ENCODE measurements at regions not wholly inside any gene's neighbourhood (a gene's known extent, or its start where the extent isn't known, plus 50 kb on each side); places are given as distances from the start of the nearest gene placed in this dataset.

DNA sequence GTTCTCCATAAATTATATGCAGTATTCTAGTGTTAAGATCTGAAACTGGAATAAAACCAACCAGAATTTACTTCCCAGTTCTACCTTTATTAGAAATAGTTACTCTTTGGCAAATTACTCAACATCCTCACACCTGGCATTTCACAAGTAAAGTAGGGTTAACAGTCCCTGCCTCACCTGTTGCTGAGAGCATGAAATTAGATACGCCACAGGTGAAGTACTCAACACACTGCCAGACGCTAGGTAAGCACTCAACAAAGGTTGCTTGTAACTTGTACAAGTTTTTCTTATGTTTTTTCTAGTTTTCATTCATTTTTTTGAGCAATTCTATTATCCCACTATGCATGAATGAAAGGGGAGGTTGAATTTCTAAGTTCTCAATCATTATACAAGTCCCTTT is 267.6 kb upstream of the ARHGAP42 start:
- DNase-seq (ENCODE audit: low read depth in 1 of 2, low spot score in 2 of 2), result no peak
- no peak overlapping the region for H2AFZ ChIP-seq (ENCODE audit: low read length)
- no peak overlapping the region for H2BK5ac ChIP-seq (ENCODE audit: low read depth, low read length)
- H3K9ac ChIP-seq (replicated peaks in 1 of 4; ENCODE audit: extremely low read depth in 1 of 4, low read depth in 3 of 4, low read length in 3 of 4), result no peak overlapping the region
- no peak overlapping the region for H3K4ac ChIP-seq (replicated peaks; ENCODE audit: insufficient read length, low read depth, low read length)
- H3K9me3 ChIP-seq (ENCODE audit: insufficient read depth in 2 of 2, low read depth in 1 of 2, low read length in 1 of 2), result peaks cover 5 to 6% of the 10 kb centered on the region in 2 experiments; a peak in 2 of 4 replicates
- H3K27ac ChIP-seq (ENCODE audit: low read depth, low read length), result no peak overlapping the region
- H3K4me3 ChIP-seq (ENCODE audit: extremely low read depth in 1 of 4, insufficient read depth in 2 of 4, low read depth in 3 of 4, low read length in 4 of 4), result no peak overlapping the region
- H2BK15ac ChIP-seq (ENCODE audit: low read length), result no peak overlapping the region
- H3K56ac ChIP-seq (replicated peaks; ENCODE audit: insufficient read length, low read depth, low read length), result no peak overlapping the region
- no peak for FAIRE-seq
- no peak overlapping the region for H2BK12ac ChIP-seq (ENCODE audit: low read depth, low read length)
- H3K79me2 ChIP-seq (ENCODE audit: control insufficient read depth in 1 of 2, insufficient read depth in 2 of 2, low read length in 2 of 2), result no peaks in the 10 kb centered on the region
- POLR2A ChIA-PET (ENCODE audit: partially characterized antibody), result no interaction called here
- no peaks in the 10 kb centered on the region for H3K79me1 ChIP-seq (ENCODE audit: low read depth, low read length)
- H2BK20ac ChIP-seq (ENCODE audit: low read length), result no peak overlapping the region
- no peaks in the 10 kb centered on the region for H3K36me3 ChIP-seq (ENCODE audit: control insufficient read depth in 2 of 4, insufficient read depth in 4 of 4, low read length in 3 of 4)
- H3K23me2 ChIP-seq (ENCODE audit: low read depth, low read length), result no peaks in the 10 kb centered on the region
- no peak overlapping the region for H3K14ac ChIP-seq (ENCODE audit: insufficient read length)
- 87% methylated on average over 2 of the region's 2 CpGs; no CpG with 5 or more reads in 1 of the 2 experiments for WGBS, 2 experiments (ENCODE audit: extremely low coverage in 1 of 2, insufficient coverage in 1 of 2, insufficient read length in 1 of 2, insufficient replicate concordance in 2 of 2, low coverage in 1 of 2, low lambda C conversion rate in 2 of 2, missing lambda C conversion rate in 1 of 2)
- no peak overlapping the region for H4K8ac ChIP-seq (ENCODE audit: extremely low read depth, insufficient read depth, low read length)
- H2AK5ac ChIP-seq (ENCODE audit: low read depth, low read length), result no peak overlapping the region
- CTCF ChIA-PET (ENCODE audit: partially characterized antibody), result interaction anchor here (1.4 kb wide), 1 partner anchor 77 kb away, joined by 4 read pairs; no protein-coding TSS in a partner anchor
- no peak overlapping the region for H3K18ac ChIP-seq (ENCODE audit: extremely low read depth, low read length)
- H2BK120ac ChIP-seq (replicated peaks; ENCODE audit: low read depth, low read length), result no peak overlapping the region
- H3K27me3 ChIP-seq (replicated peaks in 1 of 4; ENCODE audit: control insufficient read depth in 3 of 4, extremely low read depth in 1 of 4, insufficient read depth in 3 of 4, low read length in 3 of 4), result no peaks in the 10 kb centered on the region
- no peak overlapping the region for H3K23ac ChIP-seq (ENCODE audit: insufficient read length)
- no peak overlapping the region for H3K4me2 ChIP-seq (ENCODE audit: insufficient read depth in 1 of 2, low read depth in 2 of 2, low read length in 2 of 2)
- H4K20me1 ChIP-seq (replicated peaks in 1 of 2; ENCODE audit: control insufficient read depth in 1 of 2, insufficient read depth in 2 of 2, low read length in 2 of 2), result no peaks in the 10 kb centered on the region
- H4K5ac ChIP-seq (ENCODE audit: insufficient read length, low read depth, low read length), result no peak overlapping the region
- H3K4me1 ChIP-seq (replicated peaks in 1 of 4; ENCODE audit: control insufficient read depth in 3 of 4, insufficient read depth in 4 of 4, low read length in 3 of 4), result no peaks in the 10 kb centered on the region
- H4K91ac ChIP-seq (replicated peaks; ENCODE audit: insufficient read length, low read length), result no peak overlapping the region
- no peak for TF ChIP-seq TAF1 (IDR thresholded peaks at IDR 0.05; ENCODE audit: low read depth, low read length)
- no peak for TF ChIP-seq CHD1 (IDR thresholded peaks at IDR 0.05; ENCODE audit: low read depth, low read length)
- TF ChIP-seq, protein P1, sequence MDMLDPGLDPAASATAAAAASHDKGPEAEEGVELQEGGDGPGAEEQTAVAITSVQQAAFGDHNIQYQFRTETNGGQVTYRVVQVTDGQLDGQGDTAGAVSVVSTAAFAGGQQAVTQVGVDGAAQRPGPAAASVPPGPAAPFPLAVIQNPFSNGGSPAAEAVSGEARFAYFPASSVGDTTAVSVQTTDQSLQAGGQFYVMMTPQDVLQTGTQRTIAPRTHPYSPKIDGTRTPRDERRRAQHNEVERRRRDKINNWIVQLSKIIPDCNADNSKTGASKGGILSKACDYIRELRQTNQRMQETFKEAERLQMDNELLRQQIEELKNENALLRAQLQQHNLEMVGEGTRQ (IDR thresholded peaks at IDR 0.05; ENCODE audit: low read length), result no peak
- no peak for TF ChIP-seq CEBPB (IDR thresholded peaks at IDR 0.05; ENCODE audit: low read depth, low read length)
- no peak for TF ChIP-seq BCL11A (IDR thresholded peaks at IDR 0.05; ENCODE audit: low read depth in 2 of 2, low read length in 2 of 2)
